ENCODE measurements at regions not wholly inside any gene's neighbourhood (a gene's known extent, or its start where the extent isn't known, plus 50 kb on each side); places are given as distances from the start of the nearest gene placed in this dataset.

GRCh38 chr14:58954052-58954451 is 234.4 kb upstream of the DAAM1 start:
- intact Hi-C loops (cut with DNase I): no loop called here

GRCh38 chr14:58954901-58955861 is 233.3 kb upstream of the DAAM1 start:
- intact Hi-C loops (cut with DNase I): no loop called here
- peak overlapping the region in 1 of 2 donors; percentile 17 for H3K27ac ChIP-seq
- TF ChIP-seq, protein P1, sequence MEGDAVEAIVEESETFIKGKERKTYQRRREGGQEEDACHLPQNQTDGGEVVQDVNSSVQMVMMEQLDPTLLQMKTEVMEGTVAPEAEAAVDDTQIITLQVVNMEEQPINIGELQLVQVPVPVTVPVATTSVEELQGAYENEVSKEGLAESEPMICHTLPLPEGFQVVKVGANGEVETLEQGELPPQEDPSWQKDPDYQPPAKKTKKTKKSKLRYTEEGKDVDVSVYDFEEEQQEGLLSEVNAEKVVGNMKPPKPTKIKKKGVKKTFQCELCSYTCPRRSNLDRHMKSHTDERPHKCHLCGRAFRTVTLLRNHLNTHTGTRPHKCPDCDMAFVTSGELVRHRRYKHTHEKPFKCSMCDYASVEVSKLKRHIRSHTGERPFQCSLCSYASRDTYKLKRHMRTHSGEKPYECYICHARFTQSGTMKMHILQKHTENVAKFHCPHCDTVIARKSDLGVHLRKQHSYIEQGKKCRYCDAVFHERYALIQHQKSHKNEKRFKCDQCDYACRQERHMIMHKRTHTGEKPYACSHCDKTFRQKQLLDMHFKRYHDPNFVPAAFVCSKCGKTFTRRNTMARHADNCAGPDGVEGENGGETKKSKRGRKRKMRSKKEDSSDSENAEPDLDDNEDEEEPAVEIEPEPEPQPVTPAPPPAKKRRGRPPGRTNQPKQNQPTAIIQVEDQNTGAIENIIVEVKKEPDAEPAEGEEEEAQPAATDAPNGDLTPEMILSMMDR (IDR thresholded peaks at IDR 0.05): no peak

More at GRCh38 chr14:58954052-58954451, 234.4 kb upstream of the DAAM1 start:
- Histone ChIP-seq H3K4me3 (no peak overlapping the region), H3K9me3 (peaks cover 0 to 9% of the 10 kb centered on the region in 2 donors), H3K27ac (no peak overlapping the region), H3K27me3 (no peaks in the 10 kb centered on the region), H3K36me3 (no peaks in the 10 kb centered on the region), H3K4me1 (peaks cover 0 to 2% of the 10 kb centered on the region in 2 donors)
- no peak for DNase-seq (ENCODE audit: low spot score in 2 of 2)
- TF ChIP-seq, protein P1 (IDR thresholded peaks at IDR 0.05): no peak

DNA sequence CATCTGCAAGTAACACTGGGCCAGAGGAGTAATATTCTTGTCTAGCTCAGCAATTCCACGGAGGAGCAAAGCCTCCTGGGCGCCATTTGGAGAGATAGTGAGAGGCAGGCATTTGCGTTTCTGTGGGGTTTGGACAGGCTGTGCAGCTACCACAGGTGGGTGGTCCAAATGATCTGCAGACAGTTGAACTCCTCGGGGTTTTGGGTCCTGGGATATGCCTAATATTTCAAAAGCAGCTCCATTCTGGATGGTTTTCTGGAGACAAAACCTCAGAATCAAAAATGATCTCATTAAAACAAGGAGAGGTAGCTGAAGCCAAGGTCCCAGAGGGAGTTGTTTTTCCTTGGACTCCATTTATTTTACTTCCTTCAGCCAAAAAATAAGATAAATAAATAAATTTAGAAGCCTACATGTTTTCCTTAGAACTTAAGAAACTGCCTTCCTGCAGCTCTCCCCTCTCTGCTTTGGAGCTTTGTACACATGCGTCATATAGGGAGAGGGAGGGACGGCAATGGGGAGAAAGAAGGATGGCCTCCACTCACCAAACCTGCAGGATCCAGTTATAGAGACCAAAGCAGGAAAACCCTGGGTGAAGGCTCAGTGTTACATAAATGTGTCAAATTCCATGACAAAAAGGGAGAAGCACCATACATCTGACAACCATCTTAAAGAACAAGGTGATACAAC is 227.3 kb upstream of the DAAM1 start:
- H3K27me3 ChIP-seq: no peaks in the 10 kb centered on the region
- H3K27ac ChIP-seq: no peak overlapping the region
- no peaks in the 10 kb centered on the region for H3K9me3 ChIP-seq
- intact Hi-C loops (cut with DNase I): no loop called here
- H3K4me1 ChIP-seq: no peaks in the 10 kb centered on the region
- H3K4me3 ChIP-seq: no peak overlapping the region
- no peak for DNase-seq (ENCODE audit: low spot score in 2 of 2)
- TF ChIP-seq, protein P1 (IDR thresholded peaks at IDR 0.05): no peak
- H3K36me3 ChIP-seq: no peaks in the 10 kb centered on the region

More at GRCh38 chr14:58954901-58955861, 233.3 kb upstream of the DAAM1 start:
- H3K4me1 ChIP-seq: peaks cover 0 to 2% of the 10 kb centered on the region in 2 donors
- H3K27me3 ChIP-seq: no peaks in the 10 kb centered on the region
- peaks cover 0 to 7% of the 10 kb centered on the region in 2 donors for H3K9me3 ChIP-seq
- no peaks in the 10 kb centered on the region for H3K36me3 ChIP-seq
- no peak for DNase-seq (ENCODE audit: low spot score in 2 of 2)
- H3K4me3 ChIP-seq: peak overlapping the region in 1 of 2 donors; percentile 13

- Histone ChIP-seq H3K27me3 (no peaks in the 10 kb centered on the region), H3K9me3 (no peaks in the 10 kb centered on the region)
- intact Hi-C loops (cut with DNase I): no loop called here
Measured at GRCh38 chr14:58963873-58964597, 224.4 kb upstream of the DAAM1 start.

DNA sequence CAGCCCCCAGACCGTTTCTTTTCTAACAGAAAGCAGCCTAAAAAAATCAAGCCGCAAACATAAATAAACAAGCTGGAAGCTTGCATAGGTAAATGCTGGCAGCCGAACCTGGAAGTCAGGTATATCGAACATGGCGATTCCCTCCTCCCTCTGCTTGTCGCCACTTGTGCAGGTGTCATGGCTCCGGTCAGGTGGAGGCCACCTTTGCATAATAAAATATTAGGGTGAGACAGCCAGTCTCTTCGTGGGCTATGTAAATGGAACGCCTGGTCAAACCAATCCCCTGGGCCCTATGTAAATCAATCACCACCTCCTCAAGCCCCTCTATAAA is 223.9 kb upstream of the DAAM1 start:
- intact Hi-C loops (cut with DNase I): no loop called here
- Histone ChIP-seq H3K4me1 (no peaks in the 10 kb centered on the region), H3K36me3 (no peaks in the 10 kb centered on the region), H3K27ac (no peak overlapping the region), H3K4me3 (no peak overlapping the region), H3K27me3 (no peaks in the 10 kb centered on the region), H3K9me3 (no peaks in the 10 kb centered on the region)
- no peak for DNase-seq (ENCODE audit: low spot score in 2 of 2)
- TF ChIP-seq, protein P1 (IDR thresholded peaks at IDR 0.05): no peak

More at GRCh38 chr14:58963873-58964597, 224.4 kb upstream of the DAAM1 start:
- TF ChIP-seq, protein P1 (IDR thresholded peaks at IDR 0.05): no peak
- Histone ChIP-seq H3K4me1 (no peaks in the 10 kb centered on the region), H3K27ac (no peak overlapping the region), H3K4me3 (no peak overlapping the region), H3K36me3 (no peaks in the 10 kb centered on the region)
- no peak for DNase-seq (ENCODE audit: low spot score in 2 of 2)
